ENCODE measurements at regions not wholly inside any gene's neighbourhood (a gene's known extent, or its start where the extent isn't known, plus 50 kb on each side); places are given as distances from the start of the nearest gene placed in this dataset.
"Not testable (repeated sequence)": the region's sequence is repeated elsewhere in the genome, so short reads cannot be mapped to it uniquely, and the experiment has no call there.

DNA sequence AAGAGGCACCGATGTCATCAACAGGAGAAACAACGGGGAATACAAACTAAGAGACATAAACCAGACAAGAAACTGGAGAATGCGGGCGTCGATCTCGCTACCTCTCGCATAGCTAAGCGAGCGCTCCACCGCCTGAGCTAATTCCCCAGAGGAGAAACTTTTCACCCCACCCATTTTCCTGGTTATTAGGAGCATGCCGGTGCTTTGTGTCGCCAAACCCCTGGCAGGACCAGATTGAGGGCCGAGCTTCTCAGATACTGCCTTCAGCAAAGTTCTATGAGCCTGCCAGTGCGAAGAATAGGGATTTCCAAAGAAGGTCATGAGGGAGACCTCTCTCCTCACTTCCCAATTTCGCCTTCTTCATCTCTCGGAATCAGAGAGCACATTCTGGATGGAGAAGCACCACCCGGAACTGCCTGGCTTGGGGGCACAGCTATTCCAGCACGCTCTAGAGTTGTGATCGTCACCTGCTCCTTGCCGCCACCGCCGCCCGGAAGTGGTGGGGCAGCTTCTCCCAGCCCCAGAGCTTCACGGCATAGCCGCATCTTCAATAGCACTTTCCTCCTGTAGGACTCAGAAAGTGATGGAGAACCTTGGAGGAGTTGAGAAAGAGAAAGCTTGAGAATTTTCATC is 89.7 kb upstream of the ZNF322 start:
- Mint-ChIP-seq H3K27me3 (ENCODE audit: unreplicated experiment) (peaks cover 13% of the 10 kb centered on the region), H3K4me1 (ENCODE audit: unreplicated experiment) (peaks cover 23% of the 10 kb centered on the region)
- not testable (repeated sequence) for DNase-seq (ENCODE audit: low spot score); H3K9me3 Mint-ChIP-seq (ENCODE audit: unreplicated experiment); H3K36me3 Mint-ChIP-seq (ENCODE audit: low read depth, unreplicated experiment); H3K4me3 Mint-ChIP-seq (ENCODE audit: unreplicated experiment); H3K27ac Mint-ChIP-seq (ENCODE audit: unreplicated experiment)

DNA sequence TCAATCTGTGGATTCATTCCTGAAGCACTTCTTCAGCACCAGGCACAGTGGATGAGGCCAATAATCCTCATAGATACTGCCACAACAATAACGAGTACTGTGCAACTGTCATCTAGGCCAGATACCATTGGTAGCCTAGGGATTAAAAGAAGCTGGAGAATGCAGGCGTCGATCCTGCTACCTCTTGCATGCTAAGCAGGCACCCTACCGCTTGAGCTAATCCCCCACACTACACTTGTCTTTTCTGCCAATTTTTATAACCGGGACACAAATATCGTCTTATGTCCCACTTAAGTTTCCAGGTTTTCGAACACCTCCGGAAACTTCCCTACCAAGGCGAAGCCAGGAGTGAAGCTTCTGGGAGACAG is 90.2 kb upstream of the ZNF322 start:
- H3K36me3 Mint-ChIP-seq (ENCODE audit: low read depth, unreplicated experiment); H3K27ac Mint-ChIP-seq (ENCODE audit: unreplicated experiment); DNase-seq (ENCODE audit: low spot score); H3K4me3 Mint-ChIP-seq (ENCODE audit: unreplicated experiment); H3K9me3 Mint-ChIP-seq (ENCODE audit: unreplicated experiment): not testable (repeated sequence)
- Mint-ChIP-seq H3K4me1 (ENCODE audit: unreplicated experiment) (peaks cover 22% of the 10 kb centered on the region), H3K27me3 (ENCODE audit: unreplicated experiment) (peaks cover 18% of the 10 kb centered on the region)

DNA sequence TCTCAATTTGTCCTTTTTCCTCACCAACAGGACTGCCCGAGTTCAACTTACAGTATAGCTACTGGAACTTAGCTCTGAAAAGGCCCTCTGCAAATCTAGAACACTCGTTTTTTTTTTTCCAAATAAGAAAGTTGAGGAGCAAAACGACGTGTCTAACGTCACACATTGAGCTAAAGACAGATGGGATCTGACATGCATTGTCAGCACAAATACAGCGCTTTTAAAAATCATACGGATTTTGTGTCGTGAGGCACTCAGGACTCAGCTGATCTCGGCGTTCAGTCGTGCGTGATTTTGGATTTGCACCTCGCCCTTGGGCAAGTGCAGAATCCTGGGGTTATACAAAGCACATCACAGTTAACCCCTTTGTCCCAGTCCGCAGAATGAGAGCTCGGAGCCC is 94.7 kb upstream of the ZNF322 start:
- peaks cover 23% of the 10 kb centered on the region for H3K4me1 Mint-ChIP-seq (ENCODE audit: unreplicated experiment)
- no peak overlapping the region for H3K27ac Mint-ChIP-seq (ENCODE audit: unreplicated experiment)
- TF ChIP-seq, protein P1, sequence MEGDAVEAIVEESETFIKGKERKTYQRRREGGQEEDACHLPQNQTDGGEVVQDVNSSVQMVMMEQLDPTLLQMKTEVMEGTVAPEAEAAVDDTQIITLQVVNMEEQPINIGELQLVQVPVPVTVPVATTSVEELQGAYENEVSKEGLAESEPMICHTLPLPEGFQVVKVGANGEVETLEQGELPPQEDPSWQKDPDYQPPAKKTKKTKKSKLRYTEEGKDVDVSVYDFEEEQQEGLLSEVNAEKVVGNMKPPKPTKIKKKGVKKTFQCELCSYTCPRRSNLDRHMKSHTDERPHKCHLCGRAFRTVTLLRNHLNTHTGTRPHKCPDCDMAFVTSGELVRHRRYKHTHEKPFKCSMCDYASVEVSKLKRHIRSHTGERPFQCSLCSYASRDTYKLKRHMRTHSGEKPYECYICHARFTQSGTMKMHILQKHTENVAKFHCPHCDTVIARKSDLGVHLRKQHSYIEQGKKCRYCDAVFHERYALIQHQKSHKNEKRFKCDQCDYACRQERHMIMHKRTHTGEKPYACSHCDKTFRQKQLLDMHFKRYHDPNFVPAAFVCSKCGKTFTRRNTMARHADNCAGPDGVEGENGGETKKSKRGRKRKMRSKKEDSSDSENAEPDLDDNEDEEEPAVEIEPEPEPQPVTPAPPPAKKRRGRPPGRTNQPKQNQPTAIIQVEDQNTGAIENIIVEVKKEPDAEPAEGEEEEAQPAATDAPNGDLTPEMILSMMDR (IDR thresholded peaks at IDR 0.05; ENCODE audit: unreplicated experiment): no peak
- peaks cover 19% of the 10 kb centered on the region for H3K27me3 Mint-ChIP-seq (ENCODE audit: unreplicated experiment)
- DNase-seq (ENCODE audit: low spot score): no peak
- peak overlapping the region; percentile 86 for H3K4me3 Mint-ChIP-seq (ENCODE audit: unreplicated experiment)
- no peaks in the 10 kb centered on the region for H3K9me3 Mint-ChIP-seq (ENCODE audit: unreplicated experiment)
- no peaks in the 10 kb centered on the region for H3K36me3 Mint-ChIP-seq (ENCODE audit: low read depth, unreplicated experiment)

DNA sequence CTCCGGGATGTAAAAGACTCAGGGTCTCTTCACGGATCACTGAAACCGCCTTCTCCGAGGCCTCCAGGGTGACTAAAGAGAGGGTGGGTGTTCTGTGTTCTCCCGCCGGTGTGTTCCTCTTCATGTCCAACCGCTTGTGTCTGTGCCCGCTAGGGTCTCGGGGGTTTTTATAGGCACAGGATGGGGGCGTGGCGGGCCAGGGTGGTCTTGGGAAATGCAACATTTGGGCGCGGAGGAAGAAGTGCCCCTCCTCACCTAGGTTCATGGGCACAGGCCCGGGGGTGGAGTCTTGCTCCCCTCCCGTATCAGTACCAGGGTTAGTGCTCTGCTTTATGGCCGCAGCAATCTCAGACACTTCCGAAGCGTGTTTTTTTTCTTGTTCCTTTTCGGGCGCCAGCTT is 95.3 kb upstream of the ZNF322 start:
- H3K4me3 Mint-ChIP-seq (ENCODE audit: unreplicated experiment): peak overlapping the region; percentile 86
- H3K9me3 Mint-ChIP-seq (ENCODE audit: unreplicated experiment); H3K36me3 Mint-ChIP-seq (ENCODE audit: low read depth, unreplicated experiment); DNase-seq (ENCODE audit: low spot score); H3K27ac Mint-ChIP-seq (ENCODE audit: unreplicated experiment): not testable (repeated sequence)
- peaks cover 23% of the 10 kb centered on the region for H3K4me1 Mint-ChIP-seq (ENCODE audit: unreplicated experiment)
- H3K27me3 Mint-ChIP-seq (ENCODE audit: unreplicated experiment): peaks cover 18% of the 10 kb centered on the region

DNA sequence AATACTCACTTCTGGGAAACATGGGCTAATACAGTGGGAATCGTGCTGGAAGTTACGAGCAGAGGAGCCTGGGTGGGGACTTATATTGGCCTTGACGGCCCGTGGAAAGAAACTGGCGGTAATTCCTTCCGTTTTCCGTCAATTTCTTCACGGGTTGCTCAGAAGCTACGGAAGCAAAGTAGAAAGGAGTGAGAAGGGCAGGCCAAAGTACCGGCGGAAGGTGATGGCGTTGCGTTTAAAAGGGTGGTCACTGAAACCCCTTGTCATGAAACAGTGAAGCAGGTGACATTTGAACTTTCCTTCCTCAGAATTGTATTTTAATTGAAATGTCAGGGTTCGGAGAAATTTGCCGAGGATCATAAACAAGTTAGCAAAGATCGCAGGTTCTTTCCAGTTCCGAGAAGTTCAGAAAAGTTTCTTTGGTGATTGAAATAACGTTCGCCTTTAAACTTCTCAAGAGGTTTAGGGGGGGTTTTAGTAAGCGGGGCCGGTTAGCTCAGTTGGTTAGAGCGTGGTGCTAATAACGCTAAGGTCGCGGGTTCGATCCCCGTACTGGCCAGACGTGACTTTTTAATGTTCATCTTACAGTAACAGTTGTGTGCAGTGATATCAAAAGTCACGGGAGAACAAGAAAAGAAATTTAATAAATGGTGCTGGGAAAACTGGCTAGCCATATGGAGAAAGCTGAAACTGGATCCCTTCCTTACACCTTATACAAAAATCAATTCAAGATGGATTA is 96.7 kb upstream of the ZNF322 start:
- not testable (repeated sequence) for H3K27ac Mint-ChIP-seq (ENCODE audit: unreplicated experiment); H3K36me3 Mint-ChIP-seq (ENCODE audit: low read depth, unreplicated experiment); H3K9me3 Mint-ChIP-seq (ENCODE audit: unreplicated experiment)
- Mint-ChIP-seq H3K27me3 (ENCODE audit: unreplicated experiment) (peaks cover 18% of the 10 kb centered on the region), H3K4me3 (ENCODE audit: unreplicated experiment) (peak overlapping the region; percentile 81), H3K4me1 (ENCODE audit: unreplicated experiment) (peaks cover 23% of the 10 kb centered on the region)
- DNase-seq (ENCODE audit: low spot score): peak; percentile 30

DNA sequence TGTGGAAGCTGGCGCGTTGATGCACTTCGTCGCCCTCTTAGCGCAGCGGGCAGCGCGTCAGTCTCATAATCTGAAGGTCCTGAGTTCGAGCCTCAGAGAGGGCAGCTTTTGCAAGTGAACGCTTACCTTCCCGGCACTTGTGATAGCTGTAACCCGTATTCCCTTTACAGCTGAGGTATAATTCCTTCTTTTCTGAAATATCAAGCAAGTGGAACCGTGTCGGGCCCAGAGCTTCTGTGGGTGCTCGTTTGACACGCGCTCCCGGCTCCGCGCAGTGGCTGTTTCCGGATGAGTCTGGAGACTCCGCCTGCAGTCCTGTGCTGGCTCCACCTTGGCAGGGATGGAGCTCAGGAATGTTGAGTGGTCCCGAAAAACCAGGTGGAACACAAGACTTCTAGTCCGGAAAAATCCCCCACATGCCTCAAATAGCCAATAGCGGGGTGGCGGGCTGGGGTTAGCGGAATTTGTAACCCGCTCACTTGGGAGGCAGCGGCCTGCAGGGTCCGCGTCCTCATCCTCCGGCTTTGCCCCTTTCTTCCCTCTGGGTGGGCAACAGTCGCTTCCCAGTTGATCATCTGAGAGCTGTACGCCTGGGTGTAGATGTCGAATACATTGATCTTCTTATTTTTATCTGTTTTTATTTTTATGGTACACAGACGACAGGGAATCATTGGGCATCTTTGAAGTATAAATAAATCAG is 106.8 kb upstream of the ZNF322 start:
- DNase-seq (ENCODE audit: low spot score); H3K27ac Mint-ChIP-seq (ENCODE audit: unreplicated experiment): not testable (repeated sequence)

DNA sequence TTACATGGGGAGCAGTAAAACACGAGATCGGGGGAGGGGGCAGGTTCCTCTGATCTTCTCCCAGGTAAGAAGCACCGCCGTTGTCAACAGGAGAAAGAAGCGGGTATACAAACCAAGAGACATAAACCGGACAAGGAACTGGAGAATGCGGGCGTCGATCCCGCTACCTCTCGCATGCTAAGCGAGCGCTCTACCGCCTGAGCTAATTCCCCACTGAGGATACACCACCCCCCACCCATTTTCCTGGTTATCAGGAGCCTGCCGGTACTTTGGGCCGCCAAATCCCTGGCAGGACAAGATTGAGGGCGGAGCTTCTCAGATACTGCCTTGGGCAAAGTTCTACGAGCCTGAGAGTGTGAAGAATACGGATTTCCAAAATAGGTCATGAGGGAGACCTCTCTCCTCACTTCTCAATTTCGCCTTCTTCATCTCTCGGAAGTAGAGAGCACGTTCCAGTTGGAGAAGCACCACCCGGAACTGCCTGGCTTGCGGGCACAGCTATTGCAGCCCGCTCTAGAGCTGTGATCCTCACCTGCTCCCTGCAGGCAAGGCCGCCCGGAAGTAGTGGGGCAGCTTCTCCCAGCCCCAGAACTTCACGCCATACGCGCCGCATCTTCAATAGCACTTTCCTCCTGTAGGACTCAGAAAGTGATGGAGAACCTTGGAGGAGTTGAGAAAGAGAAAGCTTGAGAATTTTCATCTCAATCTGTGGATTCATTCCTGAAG is 111.6 kb upstream of the ZNF322 start:
- not testable (repeated sequence) for H3K36me3 Mint-ChIP-seq (ENCODE audit: low read depth, unreplicated experiment); H3K27me3 Mint-ChIP-seq (ENCODE audit: unreplicated experiment); H3K4me3 Mint-ChIP-seq (ENCODE audit: unreplicated experiment); H3K27ac Mint-ChIP-seq (ENCODE audit: unreplicated experiment); H3K4me1 Mint-ChIP-seq (ENCODE audit: unreplicated experiment); H3K9me3 Mint-ChIP-seq (ENCODE audit: unreplicated experiment); DNase-seq (ENCODE audit: low spot score)

More for the DNA sequence above, 106.8 kb upstream of the ZNF322 start:
- H3K4me3 Mint-ChIP-seq (ENCODE audit: unreplicated experiment); H3K36me3 Mint-ChIP-seq (ENCODE audit: low read depth, unreplicated experiment); H3K4me1 Mint-ChIP-seq (ENCODE audit: unreplicated experiment); H3K27me3 Mint-ChIP-seq (ENCODE audit: unreplicated experiment); H3K9me3 Mint-ChIP-seq (ENCODE audit: unreplicated experiment): not testable (repeated sequence)

DNA sequence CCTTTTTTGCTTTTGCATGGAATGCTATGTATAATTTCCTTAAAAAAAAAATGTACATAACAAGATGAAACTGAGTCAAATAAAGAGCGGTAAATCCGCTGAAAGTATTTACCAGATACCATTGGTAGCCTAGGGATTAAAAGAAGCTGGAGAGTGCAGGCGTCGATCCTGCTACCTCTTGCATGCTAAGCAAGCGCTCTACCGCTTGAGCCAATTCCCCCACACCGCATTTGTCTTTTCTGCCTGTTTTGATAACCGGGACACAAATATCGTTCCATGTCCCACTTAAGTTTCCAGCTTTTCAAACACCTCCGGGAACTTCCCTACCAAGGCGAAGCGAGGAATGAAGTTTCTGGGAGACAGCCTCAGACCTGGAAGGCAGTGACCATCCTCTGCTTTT is 113.9 kb upstream of the ZNF322 start:
- H3K36me3 Mint-ChIP-seq (ENCODE audit: low read depth, unreplicated experiment); DNase-seq (ENCODE audit: low spot score); H3K27me3 Mint-ChIP-seq (ENCODE audit: unreplicated experiment); H3K9me3 Mint-ChIP-seq (ENCODE audit: unreplicated experiment); H3K4me1 Mint-ChIP-seq (ENCODE audit: unreplicated experiment); H3K4me3 Mint-ChIP-seq (ENCODE audit: unreplicated experiment); H3K27ac Mint-ChIP-seq (ENCODE audit: unreplicated experiment): not testable (repeated sequence)

DNA sequence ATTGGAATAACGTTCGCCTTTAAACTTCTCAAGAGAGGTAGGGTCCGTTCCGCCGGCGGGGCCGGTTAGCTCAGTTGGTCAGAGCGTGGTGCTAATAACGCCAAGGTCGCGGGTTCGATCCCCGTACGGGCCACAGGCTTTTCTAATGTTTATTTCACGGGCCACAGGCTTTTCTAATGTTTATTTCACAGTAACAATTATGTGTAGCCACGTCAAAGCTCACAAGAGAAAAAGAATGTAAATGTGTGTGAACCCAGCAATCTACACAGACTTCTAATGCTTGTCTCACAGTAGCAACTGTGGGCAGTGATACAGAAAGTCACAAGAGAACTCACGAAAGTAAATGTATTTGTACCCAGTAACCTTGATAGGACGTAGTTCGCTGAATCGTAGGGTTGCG is 121.0 kb upstream of the ZNF322 start:
- H3K27me3 Mint-ChIP-seq (ENCODE audit: unreplicated experiment); H3K36me3 Mint-ChIP-seq (ENCODE audit: low read depth, unreplicated experiment); H3K4me1 Mint-ChIP-seq (ENCODE audit: unreplicated experiment); H3K9me3 Mint-ChIP-seq (ENCODE audit: unreplicated experiment); DNase-seq (ENCODE audit: low spot score); H3K27ac Mint-ChIP-seq (ENCODE audit: unreplicated experiment); H3K4me3 Mint-ChIP-seq (ENCODE audit: unreplicated experiment): not testable (repeated sequence)

DNA sequence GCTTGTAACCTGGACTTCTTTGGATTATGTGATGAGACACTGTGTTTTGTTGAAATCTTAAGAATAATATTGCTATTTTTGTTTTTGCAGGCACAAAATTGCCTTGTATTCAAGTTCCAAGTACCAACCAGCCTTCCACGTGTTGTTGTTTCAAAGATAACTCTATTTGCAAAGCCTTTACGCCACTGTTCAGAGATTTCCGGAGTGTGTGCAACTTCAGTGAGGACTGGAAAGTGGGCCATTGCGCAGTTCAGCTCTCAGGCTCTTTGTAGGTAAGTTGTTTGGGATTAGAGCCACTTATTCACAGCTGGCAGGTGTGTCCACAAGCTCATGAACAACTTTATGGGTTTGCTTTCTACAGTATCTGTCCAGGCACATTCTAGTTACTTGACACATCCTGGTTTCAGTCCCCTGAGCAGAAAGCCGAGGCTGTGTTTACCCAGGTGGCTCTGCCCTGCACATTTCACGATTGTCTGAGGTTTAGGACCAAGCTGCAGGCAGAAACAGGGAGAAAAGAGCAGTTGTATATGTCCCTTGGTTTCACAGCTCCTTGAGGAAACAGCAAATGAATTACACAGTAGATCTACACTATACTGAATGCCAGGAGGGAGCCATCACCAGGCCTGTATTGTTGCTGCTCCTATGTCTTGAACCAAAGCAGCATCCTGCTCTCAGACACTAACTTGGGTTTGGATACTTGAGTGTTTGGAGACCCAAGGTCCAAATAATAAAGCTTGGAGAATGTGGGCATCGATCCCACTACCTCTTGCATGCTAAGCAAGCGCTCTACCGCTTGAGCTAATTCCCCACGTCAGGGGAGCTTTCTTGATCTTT is 136.1 kb upstream of the ZNF322 start:
- H3K4me3 Mint-ChIP-seq (ENCODE audit: unreplicated experiment); H3K27me3 Mint-ChIP-seq (ENCODE audit: unreplicated experiment); H3K4me1 Mint-ChIP-seq (ENCODE audit: unreplicated experiment); H3K27ac Mint-ChIP-seq (ENCODE audit: unreplicated experiment); H3K36me3 Mint-ChIP-seq (ENCODE audit: low read depth, unreplicated experiment); H3K9me3 Mint-ChIP-seq (ENCODE audit: unreplicated experiment); DNase-seq (ENCODE audit: low spot score): not testable (repeated sequence)
